ENCODE measurements at regions not wholly inside any gene's neighbourhood (a gene's known extent, or its start where the extent isn't known, plus 50 kb on each side); places are given as distances from the start of the nearest gene placed in this dataset.

DNA sequence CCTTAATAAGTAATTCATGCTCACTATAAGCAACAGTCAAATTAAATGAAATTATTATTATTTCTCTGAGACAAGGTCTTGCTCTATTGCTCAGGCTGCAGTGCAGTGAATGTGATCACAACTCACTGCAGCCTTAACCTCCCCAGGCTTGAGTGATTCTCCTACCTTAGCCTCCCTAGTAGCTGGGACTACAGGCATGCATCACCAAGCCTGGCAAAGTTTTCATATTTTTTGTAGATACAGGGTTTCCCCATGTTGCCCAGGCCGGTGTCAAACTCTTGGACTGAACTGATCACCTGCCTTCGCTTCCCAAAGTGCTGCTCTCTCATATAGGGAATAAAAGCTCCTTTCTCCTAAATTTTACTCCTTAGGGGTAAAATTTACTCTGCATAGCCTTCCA, 74.9 kb upstream of the GAREM1 start:
- Histone ChIP-seq H3K27ac (ENCODE audit: low read depth, low read length, poor library complexity, severe bottlenecking) (no peak overlapping the region), H3K4me2 (ENCODE audit: low read length) (no peak overlapping the region), H3K36me3 (ENCODE audit: insufficient read depth, low read length) (no peaks in the 10 kb centered on the region), H3K4me3 (ENCODE audit: low read depth, low read length, poor library complexity, severe bottlenecking) (no peak overlapping the region), H3K9me2 (ENCODE audit: insufficient read depth, low read length) (no peaks in the 10 kb centered on the region), H3K4me1 (ENCODE audit: insufficient read depth, low read length, poor library complexity, severe bottlenecking) (no peaks in the 10 kb centered on the region), H3K79me2 (ENCODE audit: insufficient read depth, low read depth, low read length) (no peaks in the 10 kb centered on the region), H4K20me1 (ENCODE audit: insufficient read depth, low read length) (no peaks in the 10 kb centered on the region), H3K9me3 (ENCODE audit: low read length) (no peaks in the 10 kb centered on the region), H2AFZ (ENCODE audit: low read length) (no peak overlapping the region)
- TF ChIP-seq, protein P1, sequence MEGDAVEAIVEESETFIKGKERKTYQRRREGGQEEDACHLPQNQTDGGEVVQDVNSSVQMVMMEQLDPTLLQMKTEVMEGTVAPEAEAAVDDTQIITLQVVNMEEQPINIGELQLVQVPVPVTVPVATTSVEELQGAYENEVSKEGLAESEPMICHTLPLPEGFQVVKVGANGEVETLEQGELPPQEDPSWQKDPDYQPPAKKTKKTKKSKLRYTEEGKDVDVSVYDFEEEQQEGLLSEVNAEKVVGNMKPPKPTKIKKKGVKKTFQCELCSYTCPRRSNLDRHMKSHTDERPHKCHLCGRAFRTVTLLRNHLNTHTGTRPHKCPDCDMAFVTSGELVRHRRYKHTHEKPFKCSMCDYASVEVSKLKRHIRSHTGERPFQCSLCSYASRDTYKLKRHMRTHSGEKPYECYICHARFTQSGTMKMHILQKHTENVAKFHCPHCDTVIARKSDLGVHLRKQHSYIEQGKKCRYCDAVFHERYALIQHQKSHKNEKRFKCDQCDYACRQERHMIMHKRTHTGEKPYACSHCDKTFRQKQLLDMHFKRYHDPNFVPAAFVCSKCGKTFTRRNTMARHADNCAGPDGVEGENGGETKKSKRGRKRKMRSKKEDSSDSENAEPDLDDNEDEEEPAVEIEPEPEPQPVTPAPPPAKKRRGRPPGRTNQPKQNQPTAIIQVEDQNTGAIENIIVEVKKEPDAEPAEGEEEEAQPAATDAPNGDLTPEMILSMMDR (conservative IDR thresholded peaks at IDR 0.05; ENCODE audit: low read length): no peak
- TF ChIP-seq EZH2phosphoT487 (IDR thresholded peaks at IDR 0.05; ENCODE audit: borderline replicate concordance, low read depth, low read length): no peak
- no peak for DNase-seq (ENCODE audit: low spot score)
- intact Hi-C loops (cut with micrococcal nuclease; ENCODE audit: unreplicated experiment): loop anchor here (5.0 kb wide), 1 partner anchor 903 kb away; no protein-coding TSS in a partner anchor
- POLR2A ChIA-PET: no interaction called here
- no TSS peak for BruUV-seq (replicated peaks)
- CTCF ChIA-PET (ENCODE audit: unreplicated experiment): no interaction called here

DNA sequence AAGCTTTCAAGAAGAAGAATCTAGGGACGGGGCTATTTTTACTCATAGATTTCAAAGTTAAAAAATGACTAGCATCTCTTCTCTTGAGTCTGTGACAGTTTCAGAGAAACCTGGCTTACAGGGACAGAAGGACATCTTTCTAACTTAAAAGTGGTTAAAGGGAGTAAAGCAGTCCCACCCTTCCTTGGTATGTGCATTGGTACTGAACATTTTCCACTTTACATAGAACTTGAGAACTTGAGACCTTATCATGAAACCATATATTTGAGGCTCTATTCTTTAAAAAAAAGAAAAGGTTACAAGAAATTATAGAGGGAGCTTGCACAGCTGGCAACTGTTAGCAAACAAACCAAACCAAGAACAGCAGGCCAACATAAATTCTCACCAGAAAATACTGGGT, 73.4 kb upstream of the GAREM1 start:
- intact Hi-C loops (cut with micrococcal nuclease; ENCODE audit: unreplicated experiment): no loop called here

DNA sequence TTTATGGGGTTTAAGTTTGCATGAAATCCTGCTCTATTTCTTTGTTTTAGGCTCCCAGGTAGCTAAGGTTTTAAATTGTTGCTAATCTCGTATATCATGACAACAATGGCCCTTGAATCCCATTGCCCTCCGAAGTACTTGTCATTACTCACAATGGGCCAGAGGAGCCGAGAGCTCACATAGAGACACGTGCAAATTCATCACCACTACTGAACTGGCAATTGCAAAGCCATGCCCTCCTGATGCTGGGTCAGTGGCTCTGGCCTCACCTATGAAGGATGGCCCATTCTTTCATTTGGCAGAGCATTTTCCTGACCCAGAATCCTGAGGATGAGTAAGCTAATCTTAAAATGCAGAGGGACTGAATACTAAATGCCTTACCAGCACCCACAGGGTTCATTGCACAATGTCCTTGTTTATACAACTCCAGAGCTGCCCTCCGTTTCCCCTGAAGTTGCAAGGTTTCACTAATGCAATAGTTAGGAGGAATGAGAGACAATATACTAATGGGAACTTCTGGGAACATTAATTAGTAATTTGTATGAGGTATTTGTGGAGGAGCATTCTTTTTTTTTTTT, 71.6 kb upstream of the GAREM1 start:
- TF ChIP-seq, protein P1 (conservative IDR thresholded peaks at IDR 0.05; ENCODE audit: low read length): no peak
- no peak for TF ChIP-seq EZH2phosphoT487 (IDR thresholded peaks at IDR 0.05; ENCODE audit: borderline replicate concordance, low read depth, low read length)
- Histone ChIP-seq H3K4me1 (ENCODE audit: insufficient read depth, low read length, poor library complexity, severe bottlenecking) (no peaks in the 10 kb centered on the region), H3K4me3 (ENCODE audit: low read depth, low read length, poor library complexity, severe bottlenecking) (no peak overlapping the region), H3K9me2 (ENCODE audit: insufficient read depth, low read length) (no peaks in the 10 kb centered on the region), H3K4me2 (ENCODE audit: low read length) (no peak overlapping the region), H3K36me3 (ENCODE audit: insufficient read depth, low read length) (no peaks in the 10 kb centered on the region), H3K79me2 (ENCODE audit: insufficient read depth, low read depth, low read length) (no peaks in the 10 kb centered on the region), H2AFZ (ENCODE audit: low read length) (no peak overlapping the region), H3K9me3 (ENCODE audit: low read length) (no peaks in the 10 kb centered on the region), H3K27ac (ENCODE audit: low read depth, low read length, poor library complexity, severe bottlenecking) (no peak overlapping the region), H4K20me1 (ENCODE audit: insufficient read depth, low read length) (no peaks in the 10 kb centered on the region)
- CTCF ChIA-PET (ENCODE audit: unreplicated experiment): no interaction called here
- intact Hi-C loops (cut with micrococcal nuclease; ENCODE audit: unreplicated experiment): no loop called here
- POLR2A ChIA-PET: interaction anchor here (0.6 kb wide), 1 partner anchor 272 kb away, joined by 5 read pairs; no protein-coding TSS in a partner anchor
- no TSS peak for BruUV-seq (replicated peaks)
- no peak for DNase-seq (ENCODE audit: low spot score)

More for the DNA sequence above, 73.4 kb upstream of the GAREM1 start:
- Histone ChIP-seq H3K79me2 (ENCODE audit: insufficient read depth, low read depth, low read length) (no peaks in the 10 kb centered on the region), H3K9me3 (ENCODE audit: low read length) (no peaks in the 10 kb centered on the region), H3K4me1 (ENCODE audit: insufficient read depth, low read length, poor library complexity, severe bottlenecking) (no peaks in the 10 kb centered on the region), H4K20me1 (ENCODE audit: insufficient read depth, low read length) (no peaks in the 10 kb centered on the region), H3K36me3 (ENCODE audit: insufficient read depth, low read length) (no peaks in the 10 kb centered on the region), H3K27ac (ENCODE audit: low read depth, low read length, poor library complexity, severe bottlenecking) (no peak overlapping the region), H2AFZ (ENCODE audit: low read length) (no peak overlapping the region), H3K4me3 (ENCODE audit: low read depth, low read length, poor library complexity, severe bottlenecking) (no peak overlapping the region), H3K4me2 (ENCODE audit: low read length) (no peak overlapping the region), H3K9me2 (ENCODE audit: insufficient read depth, low read length) (no peaks in the 10 kb centered on the region)
- ChIA-PET CTCF (ENCODE audit: unreplicated experiment) (no interaction called here), POLR2A (no interaction called here)
- no peak for DNase-seq (ENCODE audit: low spot score)
- TF ChIP-seq, protein P1 (conservative IDR thresholded peaks at IDR 0.05; ENCODE audit: low read length): no peak
- no peak for TF ChIP-seq EZH2phosphoT487 (IDR thresholded peaks at IDR 0.05; ENCODE audit: borderline replicate concordance, low read depth, low read length)
- no TSS peak for BruUV-seq (replicated peaks)
